CD14-positive monocyte (primary cell): ENCODE measurements at regions not wholly inside any gene's neighbourhood (a gene's known extent, or its start where the extent isn't known, plus 50 kb on each side); places are given as distances from the start of the nearest gene placed in this dataset.

Source experiments
- DNase-seq, 3 donors: peaks; one replicate each; pipeline ENCODE4 v3.0.0-alpha.2; 2011 to 2022
- H2AFZ ChIP-seq: 2 replicates; pipeline ENCODE4 v1.6.0; 2012; ENCODE audit warnings: mild to moderate bottlenecking, low read depth, low read length, inconsistent platforms; ENCODE audit not compliant: insufficient read depth, poor library complexity, severe bottlenecking
- H3K27ac ChIP-seq, 2 donors: 1 replicate in 1 of 2; 2 replicates in 1 of 2; pipeline ENCODE4 v1.5.1; 2012 to 2013; ENCODE audit warnings: low read length in 2 of 2, control low read depth in 1 of 2, inconsistent platforms in 1 of 2, low read depth in 1 of 2, mild to moderate bottlenecking in 1 of 2
- H3K27me3 ChIP-seq, 2 donors: one replicate each; pipeline versions ENCODE4 v1.6.0 to v1.6.1; 2011 to 2013; ENCODE audit warnings: low read length in 2 of 2; ENCODE audit not compliant: control insufficient read depth in 2 of 2, insufficient read depth in 2 of 2
- H3K36me3 ChIP-seq, 2 donors: replicated peaks in 1 of 2; 1 replicate in 1 of 2; 2 replicates in 1 of 2; pipeline versions ENCODE4 v1.5.1 to v1.6.1; 2012 to 2013; ENCODE audit warnings: low read length in 2 of 2, control low read depth in 1 of 2, inconsistent platforms in 1 of 2, mild to moderate bottlenecking in 1 of 2; ENCODE audit not compliant: insufficient read depth in 2 of 2, control insufficient read depth in 1 of 2
- H3K4me1 ChIP-seq, 2 donors: 1 replicate in 1 of 2; 2 replicates in 1 of 2; pipeline versions ENCODE4 v1.5.1 to v1.6.1; 2012 to 2013; ENCODE audit warnings: low read length in 2 of 2, control low read depth in 1 of 2, inconsistent platforms in 1 of 2, mild to moderate bottlenecking in 1 of 2, moderate library complexity in 1 of 2; ENCODE audit not compliant: insufficient read depth in 2 of 2, control insufficient read depth in 1 of 2
- H3K4me2 ChIP-seq: replicated peaks from 2 replicates; pipeline ENCODE3; 2012; ENCODE audit warnings: low read length, moderate library complexity, mild to moderate bottlenecking; ENCODE audit not compliant: poor library complexity, severe bottlenecking; ENCODE audit errors: extremely low read depth
- H3K4me3 ChIP-seq, 3 experiments: fragments of 200-600 bp in 1 of 3; sonication (generic) in 1 of 3; replicated peaks in 1 of 3; 1 replicate in 2 of 3; 2 replicates in 1 of 3; pipeline ENCODE4 v1.5.1; 2011 to 2013; ENCODE audit warnings: low read length in 3 of 3, mild to moderate bottlenecking in 3 of 3, control low read depth in 2 of 3, low read depth in 2 of 3, inconsistent platforms in 1 of 3, moderate library complexity in 1 of 3
- H3K79me2 ChIP-seq: 2 replicates; pipeline ENCODE4 v1.6.0; 2012; ENCODE audit warnings: mild to moderate bottlenecking, control low read depth, inconsistent platforms, low read length, moderate library complexity; ENCODE audit not compliant: insufficient read depth
- H3K9ac ChIP-seq: 2 replicates; pipeline ENCODE4 v1.6.0; 2017; ENCODE audit warnings: low read length, mild to moderate bottlenecking; ENCODE audit not compliant: insufficient read depth, poor library complexity, severe bottlenecking
- H3K9me3 ChIP-seq, 2 donors: replicated peaks in 1 of 2; 1 replicate in 1 of 2; 2 replicates in 1 of 2; pipeline versions ENCODE4 v1.5.1 to v1.6.1; 2012 to 2013; ENCODE audit warnings: low read length in 2 of 2, control low read depth in 1 of 2; ENCODE audit not compliant: control insufficient read depth in 1 of 2, insufficient read depth in 1 of 2
- H4K20me1 ChIP-seq: 2 replicates; pipeline ENCODE4 v1.6.0; 2012; ENCODE audit warnings: mild to moderate bottlenecking, low read length, control low read depth, moderate library complexity; ENCODE audit not compliant: insufficient read depth
- H3K27ac Mint-ChIP-seq, 7 donors: one replicate each; pipeline ENCODE4 v1.8.0; 2020; ENCODE audit warnings: mild to moderate bottlenecking in 7 of 7, mixed read lengths in 7 of 7, moderate library complexity in 6 of 7, inconsistent platforms in 2 of 7
- H3K27me3 Mint-ChIP-seq, 3 donors: one replicate each; pipeline ENCODE4 v1.8.0; 2021 to 2022; ENCODE audit warnings: low read depth in 3 of 3, mild to moderate bottlenecking in 3 of 3, mixed read lengths in 3 of 3, moderate library complexity in 3 of 3, inconsistent platforms in 1 of 3
- H3K36me3 Mint-ChIP-seq, 2 donors: one replicate each; pipeline ENCODE4 v1.8.0; 2020; ENCODE audit warnings: mixed read lengths in 2 of 2, inconsistent platforms in 1 of 2, mild to moderate bottlenecking in 1 of 2
- H3K4me1 Mint-ChIP-seq: one replicate; pipeline ENCODE4 v1.8.0; 2020; ENCODE audit warnings: mild to moderate bottlenecking, mixed read lengths
- H3K4me3 Mint-ChIP-seq, 2 donors: one replicate each; pipeline ENCODE4 v1.8.0; 2020; ENCODE audit warnings: mild to moderate bottlenecking in 2 of 2, mixed read lengths in 2 of 2, moderate library complexity in 1 of 2
- H3K9me3 Mint-ChIP-seq, 7 donors: one replicate each; pipeline ENCODE4 v1.8.0; 2020 to 2022; ENCODE audit warnings: mixed read lengths in 7 of 7, mild to moderate bottlenecking in 6 of 7, moderate library complexity in 6 of 7, inconsistent platforms in 2 of 7
- WGBS: methylation state at CpG from one replicate; pipeline ENCODE4 v1.1.5; 2013; ENCODE audit warnings: missing lambda C conversion rate; ENCODE audit not compliant: insufficient coverage; 5-methylcytosine and 5-hydroxymethylcytosine counted together
- intact Hi-C, 2 donors: fragments of 100-400 bp; cut with micrococcal nuclease; formaldehyde crosslinking; loops; one replicate each; pipeline versions ENCODE4 v1.15.0 to v1.15.1; 2023
- TF ChIP-seq, protein P1 (sequence below): fragments of 200-600 bp; IDR thresholded peaks from one replicate; pipeline ENCODE4 v1.8.0; 2022; ENCODE audit warnings: antibody characterized with exemption, mild to moderate bottlenecking

DNA sequence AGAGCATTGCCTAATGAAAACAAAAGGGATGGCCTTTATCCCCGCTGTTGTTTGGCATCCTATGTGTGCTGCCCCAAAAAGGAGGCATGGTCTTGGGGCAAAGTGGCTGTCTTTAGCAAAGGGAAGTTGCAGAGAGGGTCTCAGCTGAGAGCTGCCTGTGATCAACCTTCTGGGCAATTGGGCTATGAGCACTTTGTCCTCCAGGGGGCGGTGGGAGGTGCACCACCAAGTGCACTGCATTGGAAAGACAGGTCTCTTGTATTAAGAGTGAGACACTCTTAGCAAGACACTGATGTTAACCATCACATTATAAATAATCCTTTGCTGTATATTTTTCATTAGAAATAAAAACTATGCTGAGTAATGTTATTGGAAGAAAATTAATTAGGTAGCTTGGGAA, 314.8 kb downstream of the POM121L12 start:
- no peak overlapping the region for H3K27ac ChIP-seq
- WGBS, result 20% methylated on average over 1 of the region's 2 CpGs
- Mint-ChIP-seq H3K4me3 (no peak overlapping the region), H3K9me3 (peaks cover 0 to 14% (median 3%) of the 10 kb centered on the region in 7 donors), H3K36me3 (no peaks in the 10 kb centered on the region), H3K27ac (no peak overlapping the region), H3K27me3 (no peaks in the 10 kb centered on the region), H3K4me1 (no peaks in the 10 kb centered on the region)
- H3K27me3 ChIP-seq, result no peaks in the 10 kb centered on the region
- no peaks in the 10 kb centered on the region for H3K36me3 ChIP-seq
- no peak overlapping the region for H3K4me2 ChIP-seq
- no peaks in the 10 kb centered on the region for H3K4me1 ChIP-seq
- TF ChIP-seq, protein P1, sequence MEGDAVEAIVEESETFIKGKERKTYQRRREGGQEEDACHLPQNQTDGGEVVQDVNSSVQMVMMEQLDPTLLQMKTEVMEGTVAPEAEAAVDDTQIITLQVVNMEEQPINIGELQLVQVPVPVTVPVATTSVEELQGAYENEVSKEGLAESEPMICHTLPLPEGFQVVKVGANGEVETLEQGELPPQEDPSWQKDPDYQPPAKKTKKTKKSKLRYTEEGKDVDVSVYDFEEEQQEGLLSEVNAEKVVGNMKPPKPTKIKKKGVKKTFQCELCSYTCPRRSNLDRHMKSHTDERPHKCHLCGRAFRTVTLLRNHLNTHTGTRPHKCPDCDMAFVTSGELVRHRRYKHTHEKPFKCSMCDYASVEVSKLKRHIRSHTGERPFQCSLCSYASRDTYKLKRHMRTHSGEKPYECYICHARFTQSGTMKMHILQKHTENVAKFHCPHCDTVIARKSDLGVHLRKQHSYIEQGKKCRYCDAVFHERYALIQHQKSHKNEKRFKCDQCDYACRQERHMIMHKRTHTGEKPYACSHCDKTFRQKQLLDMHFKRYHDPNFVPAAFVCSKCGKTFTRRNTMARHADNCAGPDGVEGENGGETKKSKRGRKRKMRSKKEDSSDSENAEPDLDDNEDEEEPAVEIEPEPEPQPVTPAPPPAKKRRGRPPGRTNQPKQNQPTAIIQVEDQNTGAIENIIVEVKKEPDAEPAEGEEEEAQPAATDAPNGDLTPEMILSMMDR, result no peak
- H3K9ac ChIP-seq, result no peak overlapping the region
- no peak overlapping the region for H3K4me3 ChIP-seq
- no peak overlapping the region for H2AFZ ChIP-seq
- no peak for DNase-seq
- H3K9me3 ChIP-seq, result peaks cover 4 to 7% of the 10 kb centered on the region in 2 donors
- intact Hi-C loops, result no loop called here
- no peaks in the 10 kb centered on the region for H3K79me2 ChIP-seq
- H4K20me1 ChIP-seq, result no peaks in the 10 kb centered on the region

GRCh38 chr7:53351681-53352080, 316.2 kb downstream of the POM121L12 start:
- no peaks in the 10 kb centered on the region for H3K36me3 ChIP-seq
- no peak overlapping the region for H3K4me3 Mint-ChIP-seq
- peaks cover 4 to 7% of the 10 kb centered on the region in 2 donors for H3K9me3 ChIP-seq
- peaks cover 0 to 18% (median 3%) of the 10 kb centered on the region in 7 donors for H3K9me3 Mint-ChIP-seq
- 80% methylated on average over 1 of the region's 2 CpGs for WGBS
- no peaks in the 10 kb centered on the region for H3K4me1 Mint-ChIP-seq
- H3K27me3 ChIP-seq, result no peaks in the 10 kb centered on the region
- H3K9ac ChIP-seq, result no peak overlapping the region
- H3K36me3 Mint-ChIP-seq, result no peaks in the 10 kb centered on the region
- intact Hi-C loops, result no loop called here
- no peaks in the 10 kb centered on the region for H3K27me3 Mint-ChIP-seq
- no peaks in the 10 kb centered on the region for H3K79me2 ChIP-seq
- no peak overlapping the region for H2AFZ ChIP-seq
- DNase-seq, result no peak
- TF ChIP-seq, protein P1, result no peak
- H3K4me1 ChIP-seq, result no peaks in the 10 kb centered on the region
- H3K27ac ChIP-seq, result no peak overlapping the region
- H3K4me2 ChIP-seq, result no peak overlapping the region
- no peak overlapping the region for H3K4me3 ChIP-seq
- no peak overlapping the region for H3K27ac Mint-ChIP-seq
- no peaks in the 10 kb centered on the region for H4K20me1 ChIP-seq
